NCI-H345 treated with DMSO at 0.1 percent for 48 hours (cell line): ENCODE measurements at regions not wholly inside any gene's neighbourhood (a gene's known extent, or its start where the extent isn't known, plus 50 kb on each side); places are given as distances from the start of the nearest gene placed in this dataset.
A peak's percentile ranks its signal among the peaks of the same experiment; 100 is the strongest.
"Not testable (repeated sequence)": the region's sequence is repeated elsewhere in the genome, so short reads cannot be mapped to it uniquely, and the experiment has no call there.

Experiments used
- DNase-seq: peaks from one replicate; lab custom pipeline; 2025; ENCODE audit not compliant: unreplicated experiment; lab: John Stamatoyannopoulos, UW

- no peak for DNase-seq
These were observed 121.4 kb downstream of the C9orf152 start for GRCh38 chr9:110086537-110086936.

- peak; percentile 40 for DNase-seq
These were observed 120.4 kb downstream of the C9orf152 start for GRCh38 chr9:110087605-110088004.

- DNase-seq = no peak
These were observed 119.9 kb downstream of the C9orf152 start for GRCh38 chr9:110088099-110088498.

- DNase-seq = peak; percentile 49
These were observed 118.1 kb downstream of the C9orf152 start for GRCh38 chr9:110089681-110090370.

GRCh38 chr9:110092792-110093191 lies 115.2 kb downstream of the C9orf152 start:
- no peak for DNase-seq

GRCh38 chr9:110093417-110093816 lies 114.5 kb downstream of the C9orf152 start:
- no peak for DNase-seq

GRCh38 chr9:110093871-110094270 lies 114.1 kb downstream of the C9orf152 start:
- DNase-seq = no peak

- DNase-seq = no peak
These were observed 112.8 kb downstream of the C9orf152 start for GRCh38 chr9:110095161-110095595.

GRCh38 chr9:110095776-110096175 lies 112.2 kb downstream of the C9orf152 start:
- DNase-seq = no peak

- not testable (repeated sequence) for DNase-seq
These were observed 111.3 kb downstream of the C9orf152 start for GRCh38 chr9:110096674-110097073.

GRCh38 chr9:110099236-110100095 lies 108.5 kb downstream of the C9orf152 start:
- DNase-seq = peak; percentile 65

- DNase-seq = no peak
These were observed 106.3 kb downstream of the C9orf152 start for GRCh38 chr9:110101531-110102161.

- no peak for DNase-seq
These were observed 104.7 kb downstream of the C9orf152 start for GRCh38 chr9:110103257-110103656.

GRCh38 chr9:110104261-110104809 lies 103.6 kb downstream of the C9orf152 start:
- no peak for DNase-seq

- no peak for DNase-seq
These were observed 102.9 kb downstream of the C9orf152 start for GRCh38 chr9:110105107-110105506.

GRCh38 chr9:110106661-110107060 lies 101.3 kb downstream of the C9orf152 start:
- DNase-seq = no peak

GRCh38 chr9:110109333-110110092 lies 98.4 kb downstream of the C9orf152 start:
- no peak for DNase-seq

- no peak for DNase-seq
These were observed 97.8 kb downstream of the C9orf152 start for GRCh38 chr9:110110154-110110553.

GRCh38 chr9:110111868-110112267 lies 96.1 kb downstream of the C9orf152 start:
- no peak for DNase-seq

GRCh38 chr9:110112792-110113191 lies 95.2 kb downstream of the C9orf152 start:
- no peak for DNase-seq
